ENCODE measurements at regions not wholly inside any gene's neighbourhood (a gene's known extent, or its start where the extent isn't known, plus 50 kb on each side); places are given as distances from the start of the nearest gene placed in this dataset.

- TF ChIP-seq CTCF (IDR thresholded peaks at IDR 0.05; ENCODE audit: insufficient read depth, low read length) = no peak
- TF ChIP-seq REST (IDR thresholded peaks at IDR 0.05; ENCODE audit: insufficient replicate concordance, low read depth) = no peak
- TF ChIP-seq GABPA (IDR thresholded peaks at IDR 0.05; ENCODE audit: low read depth) = no peak
These were observed 272.2 kb upstream of the B3GALT2 start for GRCh38 chr1:193458628-193459027.

Measured in HL-60 (cell line).